ENCODE measurements at regions not wholly inside any gene's neighbourhood (a gene's known extent, or its start where the extent isn't known, plus 50 kb on each side); places are given as distances from the start of the nearest gene placed in this dataset.

DNA sequence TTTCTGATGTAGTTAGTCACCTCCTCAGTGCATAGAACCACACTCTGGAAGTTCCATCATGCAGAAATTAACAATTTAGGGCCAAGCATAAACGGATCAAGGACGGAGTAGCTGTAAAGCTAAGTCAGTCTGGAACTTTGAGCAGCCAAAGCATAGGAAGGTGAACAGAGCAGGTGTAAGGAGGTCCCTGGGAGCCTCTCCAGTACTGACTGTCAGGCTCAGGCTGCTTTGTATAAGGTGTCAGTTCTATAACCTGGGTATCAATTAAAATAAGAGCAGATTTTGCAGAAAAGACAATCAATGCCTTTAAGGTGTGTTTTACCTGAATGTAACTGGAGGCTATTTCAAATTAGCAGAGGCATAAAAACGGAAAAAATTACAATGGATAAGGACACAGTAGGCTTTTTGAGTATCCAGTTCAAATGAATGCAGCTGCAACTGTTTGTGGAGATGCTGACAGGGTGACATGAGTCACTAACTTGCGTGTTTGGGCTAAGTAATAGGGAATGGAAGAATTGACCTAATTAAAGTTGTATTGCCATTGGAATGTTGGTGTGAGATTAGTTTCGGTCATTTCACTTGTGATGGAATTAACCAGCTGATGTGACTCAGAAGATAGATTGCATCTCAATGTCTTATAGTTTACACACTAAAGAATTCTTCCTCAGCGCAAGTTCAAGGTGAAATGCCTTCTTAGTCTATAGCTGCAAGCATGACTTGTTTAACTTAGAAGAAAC lies 417.9 kb upstream of the CNTNAP2 start:
- TF ChIP-seq RAD21 (IDR thresholded peaks at IDR 0.05 in 1 of 2, conservative IDR thresholded peaks at IDR 0.05 in 1 of 2; ENCODE audit: low read depth in 2 of 2, low read length in 2 of 2) (no peak), POLR2A (IDR thresholded peaks at IDR 0.05; ENCODE audit: control extremely low read depth in 1 of 2, low read depth in 2 of 2, low read length in 2 of 2) (no peak), SUZ12 (IDR thresholded peaks at IDR 0.05; ENCODE audit: low read length) (no peak), JUN (IDR thresholded peaks at IDR 0.05; ENCODE audit: low read depth, low read length) (no peak), HDAC2 (IDR thresholded peaks at IDR 0.05; ENCODE audit: borderline replicate concordance in 1 of 2, low read depth in 2 of 2, low read length in 2 of 2) (no peak)
- TF ChIP-seq, protein P1, sequence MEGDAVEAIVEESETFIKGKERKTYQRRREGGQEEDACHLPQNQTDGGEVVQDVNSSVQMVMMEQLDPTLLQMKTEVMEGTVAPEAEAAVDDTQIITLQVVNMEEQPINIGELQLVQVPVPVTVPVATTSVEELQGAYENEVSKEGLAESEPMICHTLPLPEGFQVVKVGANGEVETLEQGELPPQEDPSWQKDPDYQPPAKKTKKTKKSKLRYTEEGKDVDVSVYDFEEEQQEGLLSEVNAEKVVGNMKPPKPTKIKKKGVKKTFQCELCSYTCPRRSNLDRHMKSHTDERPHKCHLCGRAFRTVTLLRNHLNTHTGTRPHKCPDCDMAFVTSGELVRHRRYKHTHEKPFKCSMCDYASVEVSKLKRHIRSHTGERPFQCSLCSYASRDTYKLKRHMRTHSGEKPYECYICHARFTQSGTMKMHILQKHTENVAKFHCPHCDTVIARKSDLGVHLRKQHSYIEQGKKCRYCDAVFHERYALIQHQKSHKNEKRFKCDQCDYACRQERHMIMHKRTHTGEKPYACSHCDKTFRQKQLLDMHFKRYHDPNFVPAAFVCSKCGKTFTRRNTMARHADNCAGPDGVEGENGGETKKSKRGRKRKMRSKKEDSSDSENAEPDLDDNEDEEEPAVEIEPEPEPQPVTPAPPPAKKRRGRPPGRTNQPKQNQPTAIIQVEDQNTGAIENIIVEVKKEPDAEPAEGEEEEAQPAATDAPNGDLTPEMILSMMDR (IDR thresholded peaks at IDR 0.05; ENCODE audit: control extremely low read depth in 1 of 3, insufficient read depth in 1 of 3, low read depth in 1 of 3, low read length in 3 of 3), result no peak
